ENCODE measurements at regions not wholly inside any gene's neighbourhood (a gene's known extent, or its start where the extent isn't known, plus 50 kb on each side); places are given as distances from the start of the nearest gene placed in this dataset.
A peak's percentile ranks its signal among the peaks of the same experiment; 100 is the strongest.
"Not testable (repeated sequence)": the region's sequence is repeated elsewhere in the genome, so short reads cannot be mapped to it uniquely, and the experiment has no call there.

DNA sequence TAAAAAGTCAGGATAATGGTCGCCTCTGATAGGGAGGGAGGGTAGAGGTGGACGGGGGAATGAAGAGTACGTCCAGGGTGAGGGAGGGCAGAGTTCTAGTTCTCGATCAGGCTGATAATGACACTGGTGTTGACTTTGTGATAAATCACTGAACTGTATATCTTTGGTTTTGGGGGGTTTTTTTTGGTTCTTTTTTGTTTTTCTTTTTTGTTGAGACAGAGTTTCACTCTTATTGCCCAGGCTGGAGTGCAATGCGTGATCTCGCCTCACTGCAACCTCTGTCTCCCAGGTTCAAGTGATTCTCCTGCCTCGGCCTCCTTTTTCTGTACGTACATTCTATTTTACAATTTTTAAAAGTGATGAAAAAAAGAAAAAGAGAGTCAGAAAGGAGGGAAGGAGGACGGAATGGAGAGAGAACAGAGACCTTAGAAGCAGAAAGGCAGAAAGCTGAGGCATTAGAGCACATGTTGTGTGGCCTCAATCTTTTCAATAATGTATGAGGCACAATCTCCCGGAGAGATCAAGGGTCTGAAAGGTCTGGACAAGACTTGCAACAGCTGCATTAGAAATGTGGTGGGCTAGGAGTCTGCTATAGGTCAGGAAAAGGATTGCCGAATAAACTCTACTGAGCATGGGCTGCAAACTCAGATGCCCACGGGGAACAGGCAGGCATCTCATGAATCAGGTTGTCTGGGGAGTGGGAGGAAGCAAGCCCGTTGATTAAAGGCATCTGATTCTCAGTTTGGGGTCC, 174.8 kb downstream of the TOMM20 start:
- intact Hi-C loops (cut with micrococcal nuclease), result no loop called here
- Mint-ChIP-seq H3K4me1 (peaks cover 29% of the 10 kb centered on the region), H3K27me3 (no peaks in the 10 kb centered on the region), H3K9me3 (ENCODE audit: insufficient read depth) (no peaks in the 10 kb centered on the region), H3K27ac (no peak overlapping the region), H3K4me3 (peak overlapping the region; percentile 18)
- POLR2A ChIA-PET, result no interaction called here
- Histone ChIP-seq H3K36me3 (replicated peaks in 1 of 2; ENCODE audit: control extremely low read depth in 1 of 2, control insufficient read depth in 1 of 2, extremely low read depth in 1 of 2, insufficient read depth in 2 of 2, low read length in 1 of 2) (no peaks in the 10 kb centered on the region), H3K27ac (ENCODE audit: low read length in 2 of 2) (no peak overlapping the region), H3K9ac (ENCODE audit: low read length) (no peak overlapping the region), H3K4me1 (ENCODE audit: control insufficient read depth in 2 of 2, insufficient read depth in 2 of 2, low read length in 2 of 2) (peaks cover 26 to 35% of the 10 kb centered on the region in 2 donors), H3K79me2 (ENCODE audit: control insufficient read depth, insufficient read depth, low read length) (no peaks in the 10 kb centered on the region), H3K9me3 (ENCODE audit: control extremely low read depth in 1 of 3, control insufficient read depth in 2 of 3, insufficient read depth in 1 of 3, low read length in 2 of 3) (peaks cover 0 to 4% (median 0%) of the 10 kb centered on the region in 3 donors), H3K4me2 (replicated peaks; ENCODE audit: low read depth, low read length, poor library complexity, severe bottlenecking) (no peak overlapping the region), H4K20me1 (ENCODE audit: control insufficient read depth, insufficient read depth, low read length, poor library complexity, severe bottlenecking) (no peaks in the 10 kb centered on the region), H2AFZ (ENCODE audit: insufficient read depth, low read depth, low read length, poor library complexity, severe bottlenecking) (peak overlapping the region; percentile 40), H3K27me3 (replicated peaks in 1 of 4; ENCODE audit: control extremely low read depth in 1 of 4, control insufficient read depth in 3 of 4, insufficient read depth in 4 of 4, low read length in 3 of 4) (no peaks in the 10 kb centered on the region), H3K4me3 (ENCODE audit: control extremely low read depth in 1 of 5, extremely low read depth in 1 of 5, insufficient read depth in 1 of 5, low read depth in 2 of 5, low read length in 4 of 5) (no peak overlapping the region)
- no peak for DNase-seq
- CTCF ChIA-PET, result no interaction called here
- ATAC-seq (ENCODE audit: low read depth), result no peak
- TF ChIP-seq EZH2 (IDR thresholded peaks at IDR 0.05; ENCODE audit: borderline replicate concordance, insufficient read depth, low read depth, low read length, poor library complexity, severe bottlenecking), result no peak
- TF ChIP-seq, protein P1, sequence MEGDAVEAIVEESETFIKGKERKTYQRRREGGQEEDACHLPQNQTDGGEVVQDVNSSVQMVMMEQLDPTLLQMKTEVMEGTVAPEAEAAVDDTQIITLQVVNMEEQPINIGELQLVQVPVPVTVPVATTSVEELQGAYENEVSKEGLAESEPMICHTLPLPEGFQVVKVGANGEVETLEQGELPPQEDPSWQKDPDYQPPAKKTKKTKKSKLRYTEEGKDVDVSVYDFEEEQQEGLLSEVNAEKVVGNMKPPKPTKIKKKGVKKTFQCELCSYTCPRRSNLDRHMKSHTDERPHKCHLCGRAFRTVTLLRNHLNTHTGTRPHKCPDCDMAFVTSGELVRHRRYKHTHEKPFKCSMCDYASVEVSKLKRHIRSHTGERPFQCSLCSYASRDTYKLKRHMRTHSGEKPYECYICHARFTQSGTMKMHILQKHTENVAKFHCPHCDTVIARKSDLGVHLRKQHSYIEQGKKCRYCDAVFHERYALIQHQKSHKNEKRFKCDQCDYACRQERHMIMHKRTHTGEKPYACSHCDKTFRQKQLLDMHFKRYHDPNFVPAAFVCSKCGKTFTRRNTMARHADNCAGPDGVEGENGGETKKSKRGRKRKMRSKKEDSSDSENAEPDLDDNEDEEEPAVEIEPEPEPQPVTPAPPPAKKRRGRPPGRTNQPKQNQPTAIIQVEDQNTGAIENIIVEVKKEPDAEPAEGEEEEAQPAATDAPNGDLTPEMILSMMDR (IDR thresholded peaks at IDR 0.05), result no peak
- WGBS (ENCODE audit: insufficient coverage), result 76% methylated on average over 9 of the region's 13 CpGs

DNA sequence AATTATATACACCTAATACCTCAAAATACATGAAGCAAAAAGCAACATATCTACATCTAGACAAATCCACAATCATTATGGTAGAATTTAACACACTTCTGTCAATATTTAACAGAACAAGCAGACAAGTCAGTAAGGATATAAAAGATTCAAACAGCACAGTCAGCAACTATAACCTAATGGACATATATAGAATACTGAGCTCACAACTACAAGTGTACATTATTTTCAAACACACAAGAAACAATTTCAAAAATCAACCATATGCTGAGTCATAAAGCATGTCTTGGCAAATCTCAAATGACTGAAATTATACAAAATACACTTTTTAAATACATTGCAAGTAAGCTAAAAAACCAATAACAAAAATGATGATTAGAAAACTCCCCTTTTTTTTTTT, 178.0 kb downstream of the TOMM20 start:
- no peak overlapping the region for H3K4me3 ChIP-seq (ENCODE audit: control extremely low read depth in 1 of 5, extremely low read depth in 1 of 5, insufficient read depth in 1 of 5, low read depth in 2 of 5, low read length in 4 of 5)
- H3K27ac Mint-ChIP-seq, result no peak overlapping the region
- TF ChIP-seq, protein P1 (IDR thresholded peaks at IDR 0.05), result no peak
- no peak for TF ChIP-seq EZH2 (IDR thresholded peaks at IDR 0.05; ENCODE audit: borderline replicate concordance, insufficient read depth, low read depth, low read length, poor library complexity, severe bottlenecking)
- no peak overlapping the region for H3K4me2 ChIP-seq (replicated peaks; ENCODE audit: low read depth, low read length, poor library complexity, severe bottlenecking)
- no peaks in the 10 kb centered on the region for H3K79me2 ChIP-seq (ENCODE audit: control insufficient read depth, insufficient read depth, low read length)
- DNase-seq, result no peak
- ChIA-PET CTCF (interaction anchor here (0.9 kb wide), 1 partner anchor 133 kb away, joined by 3 read pairs; no protein-coding TSS in a partner anchor), POLR2A (no interaction called here)
- H4K20me1 ChIP-seq (ENCODE audit: control insufficient read depth, insufficient read depth, low read length, poor library complexity, severe bottlenecking), result no peaks in the 10 kb centered on the region
- H3K4me1 ChIP-seq (ENCODE audit: control insufficient read depth in 2 of 2, insufficient read depth in 2 of 2, low read length in 2 of 2), result peaks cover 22 to 29% of the 10 kb centered on the region in 2 donors
- H3K9me3 Mint-ChIP-seq (ENCODE audit: insufficient read depth), result no peaks in the 10 kb centered on the region
- peaks cover 0 to 4% (median 0%) of the 10 kb centered on the region in 3 donors for H3K9me3 ChIP-seq (ENCODE audit: control extremely low read depth in 1 of 3, control insufficient read depth in 2 of 3, insufficient read depth in 1 of 3, low read length in 2 of 3)
- no peak for ATAC-seq (ENCODE audit: low read depth)
- no peak overlapping the region for H3K27ac ChIP-seq (ENCODE audit: low read length in 2 of 2)
- intact Hi-C loops (cut with micrococcal nuclease), result no loop called here
- H3K27me3 Mint-ChIP-seq, result no peaks in the 10 kb centered on the region
- no peaks in the 10 kb centered on the region for H3K36me3 ChIP-seq (replicated peaks in 1 of 2; ENCODE audit: control extremely low read depth in 1 of 2, control insufficient read depth in 1 of 2, extremely low read depth in 1 of 2, insufficient read depth in 2 of 2, low read length in 1 of 2)
- no peak overlapping the region for H3K9ac ChIP-seq (ENCODE audit: low read length)
- no peaks in the 10 kb centered on the region for H3K27me3 ChIP-seq (replicated peaks in 1 of 4; ENCODE audit: control extremely low read depth in 1 of 4, control insufficient read depth in 3 of 4, insufficient read depth in 4 of 4, low read length in 3 of 4)
- no peak overlapping the region for H2AFZ ChIP-seq (ENCODE audit: insufficient read depth, low read depth, low read length, poor library complexity, severe bottlenecking)
- peaks cover 28% of the 10 kb centered on the region for H3K4me1 Mint-ChIP-seq
- no peak overlapping the region for H3K4me3 Mint-ChIP-seq

DNA sequence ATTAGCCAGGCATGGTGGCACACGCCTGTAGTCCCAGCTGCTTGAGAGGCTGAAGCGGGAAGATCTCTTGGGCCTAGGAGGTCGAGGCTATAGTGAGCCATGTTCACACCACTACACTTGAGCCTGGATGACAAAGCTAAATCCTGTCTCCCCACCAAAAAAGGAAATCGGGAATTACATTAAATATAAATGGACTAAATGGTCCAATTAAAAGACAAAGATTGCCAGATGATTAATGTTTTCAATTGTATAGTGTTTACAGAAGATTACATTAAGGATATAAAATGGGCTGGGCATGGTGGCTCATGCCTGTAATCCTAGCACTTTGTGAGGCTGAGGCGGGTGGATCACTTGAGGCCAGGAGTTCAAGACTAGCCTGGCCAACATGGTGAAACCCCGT, 179.1 kb downstream of the TOMM20 start:
- H3K27me3 ChIP-seq (replicated peaks in 1 of 4; ENCODE audit: control extremely low read depth in 1 of 4, control insufficient read depth in 3 of 4, insufficient read depth in 4 of 4, low read length in 3 of 4); POLR2A ChIA-PET; H4K20me1 ChIP-seq (ENCODE audit: control insufficient read depth, insufficient read depth, low read length, poor library complexity, severe bottlenecking); DNase-seq; H3K27ac ChIP-seq (ENCODE audit: low read length in 2 of 2); intact Hi-C loops (cut with micrococcal nuclease); H3K79me2 ChIP-seq (ENCODE audit: control insufficient read depth, insufficient read depth, low read length); H3K4me3 Mint-ChIP-seq; H2AFZ ChIP-seq (ENCODE audit: insufficient read depth, low read depth, low read length, poor library complexity, severe bottlenecking); H3K9me3 Mint-ChIP-seq (ENCODE audit: insufficient read depth); H3K4me2 ChIP-seq (replicated peaks; ENCODE audit: low read depth, low read length, poor library complexity, severe bottlenecking); H3K36me3 ChIP-seq (replicated peaks in 1 of 2; ENCODE audit: control extremely low read depth in 1 of 2, control insufficient read depth in 1 of 2, extremely low read depth in 1 of 2, insufficient read depth in 2 of 2, low read length in 1 of 2); H3K27ac Mint-ChIP-seq; ATAC-seq (ENCODE audit: low read depth); H3K4me3 ChIP-seq (ENCODE audit: control extremely low read depth in 1 of 5, extremely low read depth in 1 of 5, insufficient read depth in 1 of 5, low read depth in 2 of 5, low read length in 4 of 5); H3K9me3 ChIP-seq (ENCODE audit: control extremely low read depth in 1 of 3, control insufficient read depth in 2 of 3, insufficient read depth in 1 of 3, low read length in 2 of 3); H3K27me3 Mint-ChIP-seq; H3K9ac ChIP-seq (ENCODE audit: low read length): not testable (repeated sequence)
- WGBS (ENCODE audit: insufficient coverage), result no CpG with 5 or more reads among the region's 6 CpGs
- peaks cover 22 to 29% of the 10 kb centered on the region in 2 donors for H3K4me1 ChIP-seq (ENCODE audit: control insufficient read depth in 2 of 2, insufficient read depth in 2 of 2, low read length in 2 of 2)
- peaks cover 28% of the 10 kb centered on the region for H3K4me1 Mint-ChIP-seq
- CTCF ChIA-PET, result interaction anchor here (1.6 kb wide), 1 partner anchor 352 kb away, joined by 5 read pairs; no protein-coding TSS in a partner anchor
